ENCODE measurements at regions not wholly inside any gene's neighbourhood (a gene's known extent, or its start where the extent isn't known, plus 50 kb on each side); places are given as distances from the start of the nearest gene placed in this dataset.

DNA sequence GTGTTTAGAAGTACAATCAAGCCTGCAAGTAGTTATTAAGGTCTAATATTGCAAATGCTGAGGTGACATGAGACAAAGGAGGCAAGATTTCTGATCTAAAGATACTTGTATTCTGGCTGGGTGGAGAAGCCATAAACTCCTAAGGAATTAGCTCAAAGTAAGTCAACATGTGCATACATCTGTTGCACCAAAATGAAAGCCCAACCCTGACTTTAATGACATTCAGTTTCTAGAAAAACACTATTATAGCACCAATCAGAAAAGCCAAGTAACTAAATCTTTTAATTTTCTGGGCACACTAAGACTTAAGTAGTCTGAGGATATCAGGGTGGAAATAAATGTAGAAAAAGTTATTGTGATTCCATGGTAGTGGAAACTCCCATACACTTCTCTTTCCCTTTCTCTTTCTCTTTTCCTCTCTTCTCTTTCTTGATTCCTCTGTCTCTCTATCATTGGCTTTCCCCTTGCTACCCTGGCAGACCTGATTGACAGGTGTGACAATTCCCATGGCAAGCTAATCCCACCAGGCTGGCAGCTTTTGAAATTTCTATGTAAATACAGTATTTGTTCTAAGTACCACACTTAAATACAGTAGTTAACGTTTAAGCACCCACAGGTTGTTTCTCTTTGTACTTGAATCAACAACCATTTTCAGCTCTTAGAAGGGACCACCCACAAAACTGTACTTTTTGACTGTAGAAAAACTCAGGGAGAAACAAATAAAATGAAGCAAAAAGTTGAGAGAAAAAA, 528.4 kb upstream of the SEMA6D start:
- no peak overlapping the region for H3K27ac ChIP-seq (ENCODE audit: low read depth, low read length)
- no peaks in the 10 kb centered on the region for H3K27me3 ChIP-seq (ENCODE audit: control insufficient read depth, low read length)
- no peaks in the 10 kb centered on the region for H3K79me2 ChIP-seq (ENCODE audit: control insufficient read depth, low read length)
- TF ChIP-seq, protein P1, sequence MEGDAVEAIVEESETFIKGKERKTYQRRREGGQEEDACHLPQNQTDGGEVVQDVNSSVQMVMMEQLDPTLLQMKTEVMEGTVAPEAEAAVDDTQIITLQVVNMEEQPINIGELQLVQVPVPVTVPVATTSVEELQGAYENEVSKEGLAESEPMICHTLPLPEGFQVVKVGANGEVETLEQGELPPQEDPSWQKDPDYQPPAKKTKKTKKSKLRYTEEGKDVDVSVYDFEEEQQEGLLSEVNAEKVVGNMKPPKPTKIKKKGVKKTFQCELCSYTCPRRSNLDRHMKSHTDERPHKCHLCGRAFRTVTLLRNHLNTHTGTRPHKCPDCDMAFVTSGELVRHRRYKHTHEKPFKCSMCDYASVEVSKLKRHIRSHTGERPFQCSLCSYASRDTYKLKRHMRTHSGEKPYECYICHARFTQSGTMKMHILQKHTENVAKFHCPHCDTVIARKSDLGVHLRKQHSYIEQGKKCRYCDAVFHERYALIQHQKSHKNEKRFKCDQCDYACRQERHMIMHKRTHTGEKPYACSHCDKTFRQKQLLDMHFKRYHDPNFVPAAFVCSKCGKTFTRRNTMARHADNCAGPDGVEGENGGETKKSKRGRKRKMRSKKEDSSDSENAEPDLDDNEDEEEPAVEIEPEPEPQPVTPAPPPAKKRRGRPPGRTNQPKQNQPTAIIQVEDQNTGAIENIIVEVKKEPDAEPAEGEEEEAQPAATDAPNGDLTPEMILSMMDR (IDR thresholded peaks at IDR 0.05; ENCODE audit: low read depth, low read length, poor library complexity, severe bottlenecking) = no peak
- TF ChIP-seq EZH2phosphoT487 (IDR thresholded peaks at IDR 0.05; ENCODE audit: borderline replicate concordance, low read length) = no peak
- H3K4me2 ChIP-seq (ENCODE audit: low read length) = no peak overlapping the region
- H4K20me1 ChIP-seq (ENCODE audit: control insufficient read depth, insufficient read depth, low read depth, low read length) = no peaks in the 10 kb centered on the region
- no peaks in the 10 kb centered on the region for H3F3A ChIP-seq (ENCODE audit: control insufficient read depth, insufficient read depth)
- no peaks in the 10 kb centered on the region for H3K9me2 ChIP-seq (replicated peaks; ENCODE audit: control insufficient read depth, low read length)
- no peak overlapping the region for H3K4me3 ChIP-seq (ENCODE audit: low read length)
- peaks cover 6% of the 10 kb centered on the region; the same call in 1 of the 2 replicates for H3K9me3 ChIP-seq (ENCODE audit: control insufficient read depth, insufficient read depth, low read length)
- H3K36me3 ChIP-seq (ENCODE audit: control insufficient read depth, low read length) = no peaks in the 10 kb centered on the region
- no peaks in the 10 kb centered on the region for H3K4me1 ChIP-seq (ENCODE audit: control insufficient read depth, low read length)

DNA sequence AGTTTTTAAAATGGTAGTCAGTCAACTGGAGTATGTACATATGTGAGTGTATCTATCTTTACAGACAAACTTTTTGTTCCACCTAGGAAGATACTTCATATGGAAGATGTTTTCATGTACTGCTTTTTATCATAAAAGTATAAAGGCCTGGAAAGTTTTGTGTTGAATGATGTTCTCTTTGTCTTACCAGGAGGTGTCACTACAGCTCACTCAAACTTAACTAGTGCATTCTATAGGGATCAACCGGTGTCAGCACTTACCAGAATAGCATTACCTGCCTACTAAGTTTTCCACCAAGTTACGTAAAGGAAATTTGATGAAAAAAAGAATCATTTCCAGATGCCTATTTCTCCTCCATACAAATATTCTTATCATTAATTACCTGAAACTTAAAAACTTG, 522.6 kb upstream of the SEMA6D start:
- Histone ChIP-seq H3K9me3 (ENCODE audit: control insufficient read depth, insufficient read depth, low read length) (no peaks in the 10 kb centered on the region), H3K79me2 (ENCODE audit: control insufficient read depth, low read length) (no peaks in the 10 kb centered on the region), H3K4me2 (ENCODE audit: low read length) (no peak overlapping the region), H3K4me3 (ENCODE audit: low read length) (no peak overlapping the region), H3K27ac (ENCODE audit: low read depth, low read length) (no peak overlapping the region), H3K36me3 (ENCODE audit: control insufficient read depth, low read length) (no peaks in the 10 kb centered on the region), H4K20me1 (ENCODE audit: control insufficient read depth, insufficient read depth, low read depth, low read length) (no peaks in the 10 kb centered on the region), H3K4me1 (ENCODE audit: control insufficient read depth, low read length) (no peaks in the 10 kb centered on the region), H3K9me2 (replicated peaks; ENCODE audit: control insufficient read depth, low read length) (no peaks in the 10 kb centered on the region), H3F3A (ENCODE audit: control insufficient read depth, insufficient read depth) (no peaks in the 10 kb centered on the region), H3K27me3 (ENCODE audit: control insufficient read depth, low read length) (no peaks in the 10 kb centered on the region)
- TF ChIP-seq, protein P1 (IDR thresholded peaks at IDR 0.05; ENCODE audit: low read depth, low read length, poor library complexity, severe bottlenecking) = no peak
- TF ChIP-seq EZH2phosphoT487 (IDR thresholded peaks at IDR 0.05; ENCODE audit: borderline replicate concordance, low read length) = no peak

DNA sequence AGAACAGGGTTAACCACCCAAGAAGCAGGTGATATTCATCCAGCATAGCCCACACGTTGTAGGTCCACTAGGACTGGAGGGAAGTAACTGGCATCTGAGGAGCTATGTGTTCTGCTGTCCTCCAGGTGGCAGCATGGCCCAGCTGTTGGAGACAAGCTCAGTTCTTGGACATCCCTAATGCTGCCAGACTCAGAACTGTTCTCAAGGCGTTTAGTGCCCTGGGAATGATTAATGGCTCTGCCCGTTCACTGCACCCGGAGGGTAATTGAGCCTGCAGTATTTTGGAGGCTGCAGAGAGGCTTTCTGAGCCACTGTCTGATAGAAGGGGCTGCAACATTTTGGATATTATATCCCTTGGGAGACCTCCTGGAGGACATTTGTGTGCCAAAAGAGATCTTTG, 521.3 kb upstream of the SEMA6D start:
- Histone ChIP-seq H3K4me2 (ENCODE audit: low read length) (no peak overlapping the region), H3K4me1 (ENCODE audit: control insufficient read depth, low read length) (no peaks in the 10 kb centered on the region), H4K20me1 (ENCODE audit: control insufficient read depth, insufficient read depth, low read depth, low read length) (no peaks in the 10 kb centered on the region), H3K9me3 (ENCODE audit: control insufficient read depth, insufficient read depth, low read length) (no peaks in the 10 kb centered on the region), H3F3A (ENCODE audit: control insufficient read depth, insufficient read depth) (no peaks in the 10 kb centered on the region), H3K4me3 (ENCODE audit: low read length) (no peak overlapping the region), H3K27me3 (ENCODE audit: control insufficient read depth, low read length) (no peaks in the 10 kb centered on the region), H3K79me2 (ENCODE audit: control insufficient read depth, low read length) (no peaks in the 10 kb centered on the region), H3K9me2 (replicated peaks; ENCODE audit: control insufficient read depth, low read length) (no peaks in the 10 kb centered on the region), H3K27ac (ENCODE audit: low read depth, low read length) (no peak overlapping the region), H3K36me3 (ENCODE audit: control insufficient read depth, low read length) (no peaks in the 10 kb centered on the region)
- no peak for TF ChIP-seq EZH2phosphoT487 (IDR thresholded peaks at IDR 0.05; ENCODE audit: borderline replicate concordance, low read length)
- TF ChIP-seq, protein P1 (IDR thresholded peaks at IDR 0.05; ENCODE audit: low read depth, low read length, poor library complexity, severe bottlenecking) = peak; percentile 70
